GM19328 (cell line): ENCODE measurements at regions not wholly inside any gene's neighbourhood (a gene's known extent, or its start where the extent isn't known, plus 50 kb on each side); places are given as distances from the start of the nearest gene placed in this dataset.
"Not testable (repeated sequence)": the region's sequence is repeated elsewhere in the genome, so short reads cannot be mapped to it uniquely, and the experiment has no call there.

Source experiments
- ATAC-seq: cut with Tn5 transposase; IDR thresholded peaks from one replicate; pipeline ENCODE4 v1.9.1; 2021; ENCODE audit warnings: mild to moderate bottlenecking, moderate library complexity; ENCODE audit not compliant: unreplicated experiment

GRCh38 chr1:229002037-229002436, 266.8 kb downstream of the RHOU start:
- no peak for ATAC-seq

- ATAC-seq, result no peak
Observed at GRCh38 chr1:229002451-229002960, 267.2 kb downstream of the RHOU start.

DNA sequence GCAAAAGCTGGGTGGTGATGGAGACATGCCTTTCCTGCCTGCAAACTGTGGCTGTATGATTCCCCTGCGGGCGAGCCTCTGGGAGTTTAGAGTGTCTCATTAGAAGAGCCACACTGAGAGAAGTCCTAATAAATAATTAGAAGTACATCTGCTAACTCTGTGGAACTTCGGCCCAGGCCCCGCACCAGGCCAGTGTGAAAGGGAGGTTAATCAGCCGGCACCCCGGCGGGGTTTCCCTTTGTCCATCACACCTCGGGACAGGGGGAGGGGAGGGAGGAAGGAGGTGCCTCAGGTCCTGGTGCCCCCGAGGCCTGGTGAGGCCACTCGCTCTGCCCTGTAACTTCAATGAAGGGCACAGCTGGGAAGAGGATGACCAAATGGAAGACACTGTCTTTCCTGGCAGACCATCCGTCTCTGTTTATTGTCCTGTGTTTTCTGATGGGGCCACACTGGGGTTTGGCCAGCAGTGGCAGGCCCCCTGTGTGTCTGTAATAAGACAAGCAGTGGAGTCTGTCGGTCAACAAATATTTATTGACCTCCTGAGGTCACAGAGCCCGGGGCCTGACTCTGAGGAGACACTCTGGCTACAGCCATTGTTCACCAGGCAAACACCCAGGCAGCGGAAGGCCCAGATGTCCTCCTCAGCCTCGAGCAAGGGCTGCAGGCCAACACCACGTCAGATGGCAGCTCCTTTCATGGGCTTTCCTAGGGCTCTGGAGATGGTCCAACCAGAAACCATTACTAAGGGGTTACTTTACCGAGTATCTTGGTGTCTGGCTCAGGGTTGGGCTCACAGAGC, 267.5 kb upstream of the RAB4A start:
- ATAC-seq, result no peak

DNA sequence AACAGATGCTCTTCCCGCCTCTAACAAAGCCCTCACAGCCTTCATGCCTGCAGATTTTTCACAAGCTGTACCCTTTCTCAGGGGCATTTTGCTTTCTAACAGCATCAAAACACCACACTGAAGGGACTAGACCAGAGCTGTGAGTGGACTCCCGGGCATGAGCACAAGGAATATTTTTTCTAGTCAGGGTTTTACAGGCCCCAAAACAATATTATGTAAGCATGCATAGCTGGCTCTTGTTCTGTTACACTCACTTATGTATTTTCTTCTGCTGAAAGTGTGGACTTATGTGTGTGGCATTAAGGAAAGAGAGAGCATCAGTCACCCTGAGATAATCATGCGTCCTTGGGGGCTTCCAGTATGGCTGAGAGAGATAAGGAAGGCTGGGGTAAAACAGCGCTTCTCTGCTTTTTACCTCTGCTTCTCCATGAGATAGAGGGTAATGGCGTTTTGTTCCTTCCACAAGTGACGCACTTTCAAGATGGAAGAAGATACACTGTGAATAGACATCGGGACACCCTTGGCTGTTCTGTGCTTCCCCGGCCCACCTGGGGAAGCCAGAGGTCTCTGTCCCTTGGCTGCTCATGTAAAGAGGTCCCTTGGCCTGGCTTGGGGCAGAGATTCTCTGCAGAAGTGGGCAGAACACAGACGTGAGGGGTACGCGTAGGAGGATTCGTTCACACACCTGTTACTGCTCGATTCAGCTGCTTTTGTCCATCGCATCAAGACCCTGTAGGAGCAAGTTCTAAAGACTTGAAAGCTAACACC, 266.7 kb upstream of the RAB4A start:
- ATAC-seq, result no peak

DNA sequence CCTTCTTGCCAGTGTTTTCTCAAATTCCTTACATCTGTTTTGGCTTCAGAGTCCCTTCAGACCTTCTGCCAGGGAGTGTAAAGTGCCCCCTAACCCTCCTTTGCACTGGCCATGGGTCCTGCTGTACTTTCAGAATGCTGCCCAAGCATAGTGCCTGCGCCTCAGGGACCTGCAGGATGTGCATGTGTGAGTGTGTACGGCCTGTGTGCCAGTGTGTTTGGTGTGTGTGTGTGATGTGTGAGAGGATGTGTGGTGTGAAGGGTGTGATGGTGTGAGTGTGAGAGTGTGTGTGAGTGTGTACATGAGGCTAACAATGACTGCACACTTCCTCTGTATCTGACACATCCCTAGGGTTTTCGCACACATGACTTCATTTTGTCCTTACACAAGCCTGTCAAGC, 265.8 kb upstream of the RAB4A start:
- ATAC-seq, result no peak

DNA sequence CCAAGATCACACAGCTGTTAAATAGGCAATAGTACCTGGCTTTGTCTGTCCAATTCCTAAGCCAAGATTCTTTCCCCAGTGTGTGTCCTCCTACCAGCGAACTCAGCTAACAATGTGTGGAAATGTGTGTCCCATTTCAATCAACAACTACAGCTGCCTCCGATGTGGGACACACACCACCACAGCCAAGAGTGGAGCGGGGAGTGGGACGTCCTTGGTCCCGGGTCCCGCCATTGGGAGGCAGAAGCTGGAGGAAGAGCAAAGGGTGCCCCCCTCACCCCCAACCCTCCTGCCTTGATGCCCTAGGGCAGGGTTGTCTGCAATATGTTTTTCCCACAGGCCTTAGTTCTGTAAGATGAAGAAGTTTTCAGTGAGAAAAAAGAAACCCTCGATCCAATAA, 265.4 kb upstream of the RAB4A start:
- ATAC-seq, result no peak

DNA sequence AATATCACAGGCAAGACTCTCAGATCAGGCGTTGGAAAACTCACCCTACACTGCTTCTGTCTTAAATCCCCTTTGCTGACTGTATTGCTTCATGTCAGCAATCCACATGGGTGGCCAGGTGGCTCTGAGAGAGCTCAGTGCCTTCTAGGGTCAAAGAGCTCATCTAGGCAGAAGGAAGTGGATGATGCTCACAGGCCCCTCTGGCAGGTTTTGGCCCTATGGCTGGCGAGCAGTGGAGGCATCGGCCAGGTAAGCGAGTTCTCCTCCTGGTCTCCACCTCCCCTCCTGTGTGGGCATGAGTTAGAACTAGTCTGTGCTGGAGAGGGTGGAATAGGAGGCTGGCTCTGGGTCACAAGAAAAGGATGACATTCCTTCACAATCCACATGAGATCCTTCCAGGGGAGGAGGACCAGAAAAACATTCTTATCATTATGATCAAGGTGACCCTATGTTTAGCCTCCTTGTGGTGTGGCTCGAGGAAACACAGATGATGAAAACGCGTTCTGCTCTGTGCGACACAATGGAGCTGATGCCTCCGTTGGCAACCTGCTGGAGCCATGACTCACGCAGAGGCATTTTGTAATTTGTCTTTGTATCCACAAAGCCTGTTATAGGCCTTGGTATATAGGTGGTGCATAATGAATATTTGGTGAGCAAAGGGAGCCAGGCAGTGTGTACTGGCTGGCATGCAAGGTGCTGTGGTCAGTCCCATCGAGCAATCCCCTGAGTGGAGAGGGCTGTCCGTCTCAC, 264.6 kb upstream of the RAB4A start:
- no peak for ATAC-seq

DNA sequence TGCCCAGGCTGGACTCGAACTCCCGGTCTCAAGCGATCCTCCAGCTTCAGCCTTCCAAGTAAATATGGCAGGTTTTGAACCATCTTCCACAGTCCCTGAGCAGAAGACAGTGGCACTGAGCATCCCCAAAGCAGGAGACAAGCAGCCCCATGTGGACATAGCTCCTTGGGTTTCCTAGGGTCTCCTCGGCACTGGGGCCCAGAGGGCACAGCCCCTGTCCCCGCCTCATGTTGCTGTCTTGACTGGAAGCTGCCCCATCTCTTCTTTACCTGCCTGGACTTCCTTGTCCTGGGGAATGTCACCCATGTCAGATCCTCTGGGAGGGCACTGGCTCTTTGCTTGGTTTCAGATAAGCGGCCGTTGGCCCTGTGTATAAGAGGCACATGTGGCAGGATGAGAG, 263.7 kb upstream of the RAB4A start:
- no peak for ATAC-seq

DNA sequence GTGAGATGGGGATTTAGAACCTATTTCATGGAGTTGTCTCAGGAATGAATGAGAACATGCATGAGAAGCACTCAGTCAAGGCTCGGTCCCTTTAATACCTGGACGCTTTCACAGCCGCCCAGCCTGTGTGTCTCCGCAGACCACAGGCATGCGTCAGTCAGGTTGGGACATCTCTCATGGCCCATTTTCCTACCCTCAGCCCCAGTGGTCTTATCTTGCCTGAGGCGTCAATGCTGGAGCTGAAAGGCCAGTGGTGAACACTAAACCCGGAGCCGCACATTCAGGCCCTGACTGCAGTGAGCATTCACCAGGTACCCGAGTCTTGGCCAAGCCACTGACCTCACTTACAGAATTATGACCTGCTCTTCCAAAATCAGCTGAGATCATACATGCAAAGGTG, 263.2 kb upstream of the RAB4A start:
- ATAC-seq, result no peak

DNA sequence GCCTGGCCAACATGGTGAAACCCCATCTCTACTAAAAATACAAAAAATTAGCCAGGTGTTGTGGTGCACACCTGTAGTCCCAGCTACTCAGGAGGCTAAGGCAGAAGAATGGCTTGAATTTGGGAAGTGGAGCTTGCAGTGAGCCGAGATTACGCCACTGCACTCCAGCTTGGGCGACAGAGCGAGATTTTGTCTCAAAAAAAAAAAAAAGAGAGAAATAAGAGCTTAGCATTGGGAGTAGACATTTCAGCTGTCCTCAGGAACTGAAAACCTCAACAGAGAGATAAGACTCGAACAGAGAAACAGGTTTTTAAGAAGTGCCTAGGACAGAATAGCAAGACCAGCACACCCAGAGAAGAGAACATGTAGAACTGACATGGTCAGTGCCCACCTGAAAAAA, 262.6 kb upstream of the RAB4A start:
- ATAC-seq, result not testable (repeated sequence)

DNA sequence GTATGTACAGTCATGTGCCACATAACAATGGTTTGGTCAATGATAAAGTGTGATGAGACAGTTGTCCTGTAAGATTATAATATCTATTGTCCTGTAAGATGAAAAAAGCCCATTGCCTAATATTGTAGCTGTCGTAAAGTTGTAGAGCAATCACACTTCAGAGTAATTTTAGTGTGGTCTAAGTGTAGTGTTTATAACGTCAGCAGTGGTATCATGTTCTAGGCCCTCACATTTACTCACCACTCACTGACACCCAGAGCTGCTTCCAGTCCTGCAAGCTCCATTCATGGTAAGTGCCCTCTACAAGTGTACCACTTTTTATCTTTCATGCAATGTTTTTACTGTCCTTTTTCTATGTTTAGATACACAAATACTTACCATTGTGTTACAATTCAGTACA, 259.9 kb upstream of the RAB4A start:
- ATAC-seq, result no peak

GRCh38 chr1:229012823-229013222, 258.1 kb upstream of the RAB4A start:
- ATAC-seq, result no peak

DNA sequence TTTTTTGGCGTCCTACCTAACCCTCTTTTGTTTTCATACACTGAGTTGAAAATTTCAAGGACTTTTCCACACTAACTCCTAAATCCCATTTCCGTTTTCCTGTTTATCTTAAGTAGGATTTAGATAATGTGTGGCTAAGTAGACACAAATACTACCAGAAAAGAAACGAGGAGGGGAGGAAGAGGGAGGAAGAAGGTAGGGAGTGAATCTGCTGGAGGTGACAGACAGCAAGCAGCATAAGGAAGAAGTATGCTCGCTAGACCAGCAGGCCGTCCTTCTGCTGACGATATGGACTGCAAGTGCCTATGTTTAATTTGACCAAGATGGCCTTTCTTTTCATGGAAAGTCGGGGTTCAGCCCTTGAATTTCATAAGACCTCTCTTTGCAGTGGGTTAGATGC, 256.9 kb upstream of the RAB4A start:
- no peak for ATAC-seq

GRCh38 chr1:229015806-229016205, 255.1 kb upstream of the RAB4A start:
- ATAC-seq, result no peak

- ATAC-seq, result no peak
Observed at GRCh38 chr1:229017091-229017490, 253.8 kb upstream of the RAB4A start.

- ATAC-seq, result no peak
Observed at GRCh38 chr1:229018674-229019295, 252.1 kb upstream of the RAB4A start.

DNA sequence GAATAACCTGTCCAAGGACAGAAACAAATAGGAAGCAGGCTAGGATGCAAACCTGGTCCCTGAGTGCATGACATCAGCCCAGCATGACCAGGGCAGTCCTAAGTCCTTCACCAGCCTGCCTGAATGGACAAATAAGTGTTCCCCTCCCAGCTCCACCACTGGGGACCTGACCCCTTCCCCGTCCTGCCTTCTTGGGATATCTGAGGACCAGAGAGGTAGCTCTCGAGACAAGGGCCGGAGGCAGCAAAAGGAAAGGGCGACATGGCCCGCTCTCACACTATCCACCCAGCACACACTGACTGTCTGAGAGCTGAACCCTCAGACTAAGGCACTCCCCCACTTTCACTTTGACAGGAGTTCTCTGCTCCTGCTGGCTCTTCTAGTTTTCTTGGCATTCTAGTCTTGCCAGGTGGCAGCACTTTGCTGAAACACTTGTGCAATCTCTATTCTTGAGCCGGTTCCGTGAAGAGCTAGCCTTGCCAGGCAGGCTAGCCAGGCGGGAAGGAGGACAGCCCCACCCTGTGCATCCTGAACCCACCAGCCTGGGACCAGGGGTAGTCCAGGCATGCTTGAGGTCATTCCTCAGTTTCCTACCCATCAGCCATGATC, 251.1 kb upstream of the RAB4A start:
- ATAC-seq, result no peak

DNA sequence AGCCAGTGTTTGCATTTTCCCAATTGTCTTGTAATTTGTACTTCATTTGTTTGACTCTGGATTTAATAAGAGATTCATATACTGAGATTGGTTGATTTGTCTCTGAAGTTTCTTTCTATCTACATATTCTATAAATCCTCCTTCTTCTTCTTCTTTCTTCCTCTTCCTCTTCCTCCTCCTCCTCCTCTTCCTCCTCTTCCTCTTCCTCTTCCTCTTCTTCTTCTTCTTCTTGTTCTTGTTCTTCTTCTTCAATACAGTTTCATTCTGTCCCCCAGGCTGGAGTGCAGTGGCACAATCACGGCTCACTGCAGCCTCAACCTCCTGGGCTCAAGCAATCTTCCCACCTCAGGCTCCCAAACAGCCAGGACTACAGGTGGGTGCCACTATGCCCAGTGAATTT, 249.9 kb upstream of the RAB4A start:
- not testable (repeated sequence) for ATAC-seq

DNA sequence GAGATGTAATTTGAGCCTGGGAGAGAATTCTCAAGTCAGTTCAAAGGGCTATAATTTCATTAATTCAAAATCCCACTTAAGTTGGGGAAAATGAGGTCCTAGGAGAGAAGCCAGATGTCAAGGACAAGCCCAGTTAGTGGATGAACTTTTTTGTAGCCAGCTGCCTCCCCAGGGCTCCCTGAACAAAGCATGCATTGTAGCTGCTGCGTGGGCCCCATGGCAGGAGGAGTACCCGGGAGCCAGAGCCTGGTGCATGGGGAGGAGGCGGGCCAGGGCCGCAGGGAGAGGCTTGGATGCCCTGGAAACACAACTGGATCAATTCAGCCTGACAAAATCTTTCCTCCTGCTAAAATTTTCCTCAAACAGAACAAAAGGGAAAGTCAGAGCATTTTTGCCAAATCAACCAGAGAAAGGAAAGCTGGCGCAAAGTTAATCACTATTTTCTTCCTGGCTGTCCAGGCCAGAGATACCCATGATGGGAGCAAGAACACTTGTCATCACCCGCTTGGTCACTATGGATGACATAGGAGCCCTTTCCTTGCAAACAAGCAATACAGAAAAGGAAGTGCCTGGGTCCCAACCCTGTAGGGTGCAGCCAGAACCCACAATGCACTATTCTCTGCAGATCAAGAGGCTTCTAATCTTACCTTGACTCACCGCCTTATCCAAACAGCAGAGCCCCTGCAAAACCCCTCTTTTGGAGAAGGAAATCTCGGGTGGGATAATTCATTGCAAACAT, 248.1 kb upstream of the RAB4A start:
- ATAC-seq, result no peak
